Thoracic aorta (tissue), 2 donors: ENCODE measurements at regions not wholly inside any gene's neighbourhood (a gene's known extent, or its start where the extent isn't known, plus 50 kb on each side); places are given as distances from the start of the nearest gene placed in this dataset.
A peak's percentile ranks its signal among the peaks of the same experiment; 100 is the strongest.

ENCODE experiments used
- ATAC-seq: fragments of 150-250 bp; one replicate; pipeline ENCODE4 v1.8.0; 2017; ENCODE audit warnings: low read depth; ENCODE audit not compliant: insufficient number of reproducible peaks, low FRiP score
- DNase-seq: peaks from one replicate; pipeline ENCODE4 v3.0.0-alpha.2; 2020; ENCODE audit warnings: low spot score
- H3K27ac ChIP-seq, 2 donors: fragments of 200-600 bp; sonication (generic); 1 replicate in 1 of 2; 2 replicates in 1 of 2; pipeline ENCODE4 v1.5.1; 2016; ENCODE audit warnings: mild to moderate bottlenecking in 2 of 2, moderate library complexity in 2 of 2
- H3K27me3 ChIP-seq: fragments of 200-600 bp; sonication (generic); replicated peaks from 2 replicates; pipeline ENCODE4 v1.6.0; 2016; ENCODE audit warnings: mild to moderate bottlenecking; ENCODE audit not compliant: insufficient read depth
- H3K36me3 ChIP-seq: fragments of 200-600 bp; sonication (generic); one replicate; pipeline ENCODE4 v1.5.1; 2016
- H3K4me1 ChIP-seq, 2 donors: fragments of 200-600 bp; sonication (generic); 1 replicate in 1 of 2; 2 replicates in 1 of 2; pipeline versions ENCODE4 v1.5.1 to v1.6.0; 2016; ENCODE audit warnings: low read depth in 2 of 2, mild to moderate bottlenecking in 1 of 2; ENCODE audit not compliant: control insufficient read depth in 1 of 2
- H3K4me3 ChIP-seq: fragments of 200-600 bp; sonication (generic); 2 replicates; pipeline ENCODE4 v1.5.1; 2016; ENCODE audit warnings: mild to moderate bottlenecking
- H3K9me3 ChIP-seq: fragments of 200-600 bp; sonication (generic); 2 replicates; pipeline ENCODE4 v1.5.1; 2016
- CTCF ChIP-seq: fragments of 200-600 bp; sonication (generic); IDR thresholded peaks from one replicate; pipeline ENCODE4 v1.5.1; 2019; ENCODE audit warnings: antibody characterized with exemption

- Histone ChIP-seq H3K27ac (no peak overlapping the region), H3K36me3 (no peaks in the 10 kb centered on the region), H3K27me3 (no peaks in the 10 kb centered on the region), H3K4me3 (no peak overlapping the region), H3K9me3 (no peaks in the 10 kb centered on the region), H3K4me1 (peaks cover 0 to 3% of the 10 kb centered on the region in 2 donors)
- DNase-seq: no peak
- no peak for ATAC-seq
- no peak for TF ChIP-seq CTCF
Measured at GRCh38 chr2:211157211-211157610, 600.8 kb downstream of the CPS1 start.

- Histone ChIP-seq H3K36me3 (no peaks in the 10 kb centered on the region), H3K9me3 (no peaks in the 10 kb centered on the region), H3K27me3 (no peaks in the 10 kb centered on the region), H3K4me1 (peaks cover 0 to 3% of the 10 kb centered on the region in 2 donors), H3K27ac (no peak overlapping the region), H3K4me3 (no peak overlapping the region)
- DNase-seq (peak; percentile 27), ATAC-seq (no peak)
- TF ChIP-seq CTCF: peak; percentile 76
Measured at GRCh38 chr2:211157856-211158463, 601.6 kb downstream of the CPS1 start.

GRCh38 chr2:211159972-211160371 lies 603.6 kb downstream of the CPS1 start:
- Histone ChIP-seq H3K36me3 (no peaks in the 10 kb centered on the region), H3K4me1 (peaks cover 0 to 3% of the 10 kb centered on the region in 2 donors), H3K27ac (no peak overlapping the region), H3K9me3 (no peaks in the 10 kb centered on the region), H3K27me3 (no peaks in the 10 kb centered on the region), H3K4me3 (no peak overlapping the region)
- no peak for DNase-seq
- TF ChIP-seq CTCF: no peak
- no peak for ATAC-seq

GRCh38 chr2:211161236-211161635 lies 604.8 kb downstream of the CPS1 start:
- DNase-seq (no peak), ATAC-seq (no peak)
- Histone ChIP-seq H3K4me3 (no peak overlapping the region), H3K27ac (no peak overlapping the region), H3K36me3 (no peaks in the 10 kb centered on the region), H3K27me3 (no peaks in the 10 kb centered on the region), H3K4me1 (peaks cover 0 to 3% of the 10 kb centered on the region in 2 donors), H3K9me3 (no peaks in the 10 kb centered on the region)
- no peak for TF ChIP-seq CTCF

GRCh38 chr2:211162911-211163310 lies 606.5 kb downstream of the CPS1 start:
- no peak overlapping the region for H3K27ac ChIP-seq
- no peak overlapping the region for H3K4me3 ChIP-seq
- TF ChIP-seq CTCF: no peak
- no peak for ATAC-seq
- no peak for DNase-seq
- H3K9me3 ChIP-seq: no peaks in the 10 kb centered on the region
- no peaks in the 10 kb centered on the region for H3K27me3 ChIP-seq
- H3K36me3 ChIP-seq: no peaks in the 10 kb centered on the region
- peaks cover 0 to 3% of the 10 kb centered on the region in 2 donors for H3K4me1 ChIP-seq
